A172 (cell line): ENCODE measurements at regions not wholly inside any gene's neighbourhood (a gene's known extent, or its start where the extent isn't known, plus 50 kb on each side); places are given as distances from the start of the nearest gene placed in this dataset.
A peak's percentile ranks its signal among the peaks of the same experiment; 100 is the strongest.

Experiments
- DNase-seq: peaks from one replicate; pipeline ENCODE4 v3.0.0-alpha.2; 2015; ENCODE audit warnings: low spot score

DNA sequence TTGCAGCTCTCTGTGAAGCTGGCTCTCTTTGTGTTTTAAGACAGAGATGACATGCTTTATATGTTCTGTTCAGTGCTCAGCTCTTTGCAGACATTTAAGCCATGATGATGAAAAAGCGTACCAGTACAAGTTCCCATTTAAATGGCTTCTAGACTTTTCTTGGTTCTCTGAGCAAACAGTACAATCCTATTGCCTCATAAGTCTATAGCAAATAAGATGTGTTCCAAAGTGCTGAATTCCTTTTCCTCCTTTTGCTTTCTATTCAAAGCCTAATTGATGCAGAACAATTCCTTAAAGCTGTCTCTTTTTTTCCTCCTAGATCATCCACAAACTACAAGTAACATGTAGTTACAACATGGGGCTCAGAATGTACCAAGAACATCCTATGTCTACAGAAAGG is 168.8 kb upstream of the SPATS2L start:
- DNase-seq = no peak

DNA sequence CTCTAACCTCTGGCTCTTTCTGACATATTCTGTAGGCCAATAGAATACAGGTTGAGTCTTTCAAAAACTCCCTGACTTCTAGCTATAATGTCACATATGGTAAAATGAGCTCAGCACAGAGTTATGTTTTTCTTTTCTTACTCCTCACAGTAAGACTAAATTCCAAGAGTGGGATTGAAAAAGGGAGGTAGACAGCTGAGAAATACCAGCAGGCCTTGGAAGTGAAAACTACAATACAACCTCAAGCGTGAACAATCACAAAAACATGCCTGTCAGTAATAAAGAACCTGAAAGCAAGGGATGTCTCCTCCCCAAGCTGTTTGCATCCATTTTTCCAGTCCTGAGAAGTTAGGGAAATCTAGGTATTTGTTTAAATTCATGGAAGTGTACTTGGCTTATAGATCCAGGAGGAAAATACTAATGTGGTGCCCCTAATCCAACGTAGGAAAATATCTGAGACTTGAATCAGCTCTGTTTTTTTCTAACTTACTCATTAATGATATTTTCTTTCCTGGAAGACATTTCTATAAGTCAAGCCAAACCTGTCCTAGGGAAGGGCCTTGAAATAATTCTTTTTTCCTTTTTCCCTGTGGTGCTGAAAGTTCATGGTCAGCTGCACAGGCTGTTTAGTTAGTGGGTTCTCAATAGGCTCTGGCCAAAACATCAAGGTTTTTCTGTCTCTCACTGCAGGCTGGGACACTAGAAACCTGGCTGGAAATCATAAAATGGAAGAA is 167.9 kb upstream of the SPATS2L start:
- no peak for DNase-seq

DNA sequence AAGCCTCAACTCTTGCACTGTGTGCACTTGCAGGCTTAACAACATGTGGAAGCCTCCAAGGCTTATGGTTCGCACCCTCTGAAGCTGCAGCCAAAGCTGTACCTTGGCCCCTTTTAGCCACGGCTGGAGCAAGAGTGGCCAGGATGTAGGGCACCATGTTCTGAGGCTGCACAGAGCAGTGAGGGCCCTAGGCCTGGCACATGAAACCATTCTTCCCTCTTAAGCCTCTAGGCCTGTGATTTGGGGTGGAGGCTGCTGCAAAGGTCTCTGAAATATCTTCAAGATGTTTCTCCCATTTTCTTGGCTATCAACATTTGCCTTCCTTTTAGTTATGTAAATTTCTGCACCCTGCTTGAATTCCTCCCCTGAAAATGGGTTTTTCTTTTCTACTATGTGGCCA is 161.9 kb upstream of the SPATS2L start:
- no peak for DNase-seq

DNA sequence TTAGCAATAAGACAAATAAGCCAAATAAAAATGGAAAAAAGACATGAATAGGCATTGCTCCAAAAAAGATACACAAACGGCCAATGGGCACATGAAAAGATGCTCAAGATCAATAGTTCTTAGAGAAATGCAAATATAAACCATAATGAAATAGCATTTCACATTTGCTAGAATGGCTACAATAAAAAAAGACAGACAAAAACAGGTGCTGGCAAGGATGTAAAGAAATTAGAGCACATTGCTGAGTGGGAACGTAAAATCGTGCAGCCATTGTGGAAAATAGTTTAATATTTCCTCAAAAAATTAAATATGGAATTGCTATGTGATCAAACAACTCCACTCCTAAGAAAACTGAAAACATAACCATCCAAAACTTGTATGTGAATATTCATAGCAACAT is 160.0 kb upstream of the SPATS2L start:
- DNase-seq = no peak

DNA sequence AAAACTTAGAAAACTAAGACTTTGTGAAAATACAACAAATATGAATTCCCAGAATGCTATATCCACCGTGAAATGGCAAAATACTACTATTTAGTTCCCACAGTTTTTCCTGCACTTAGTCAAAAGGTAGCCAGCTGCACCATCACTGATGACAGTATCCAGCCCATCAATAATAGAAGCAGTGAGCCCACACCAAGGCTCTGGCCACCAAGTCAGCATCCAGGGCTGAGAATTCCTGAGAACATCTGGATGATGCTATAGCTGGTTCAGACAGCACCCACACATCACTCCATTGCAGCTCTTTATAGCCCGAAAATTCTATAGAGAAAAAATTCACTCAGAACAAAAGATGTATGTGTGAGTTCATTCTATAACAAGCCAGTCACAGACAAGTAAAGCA is 159.1 kb upstream of the SPATS2L start:
- no peak for DNase-seq

DNA sequence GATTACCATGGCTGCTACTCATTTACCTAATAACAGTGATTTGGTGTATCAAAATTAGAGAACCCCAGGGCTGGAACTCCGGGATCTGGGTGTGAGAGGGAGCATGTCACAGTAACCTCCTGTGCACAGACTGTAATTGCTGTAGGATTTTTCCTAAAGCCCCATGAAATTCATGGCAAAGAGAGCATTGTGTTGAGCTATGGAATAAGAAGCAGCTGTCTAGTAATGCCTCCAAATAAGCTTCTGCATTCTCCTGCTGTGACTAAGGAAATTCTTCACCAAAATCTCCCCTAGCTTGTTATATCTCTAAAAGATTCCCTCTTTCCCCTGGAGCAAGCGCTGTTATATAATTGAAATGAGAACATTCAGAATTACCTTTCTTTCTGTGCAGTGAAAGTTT is 158.1 kb upstream of the SPATS2L start:
- DNase-seq = no peak

DNA sequence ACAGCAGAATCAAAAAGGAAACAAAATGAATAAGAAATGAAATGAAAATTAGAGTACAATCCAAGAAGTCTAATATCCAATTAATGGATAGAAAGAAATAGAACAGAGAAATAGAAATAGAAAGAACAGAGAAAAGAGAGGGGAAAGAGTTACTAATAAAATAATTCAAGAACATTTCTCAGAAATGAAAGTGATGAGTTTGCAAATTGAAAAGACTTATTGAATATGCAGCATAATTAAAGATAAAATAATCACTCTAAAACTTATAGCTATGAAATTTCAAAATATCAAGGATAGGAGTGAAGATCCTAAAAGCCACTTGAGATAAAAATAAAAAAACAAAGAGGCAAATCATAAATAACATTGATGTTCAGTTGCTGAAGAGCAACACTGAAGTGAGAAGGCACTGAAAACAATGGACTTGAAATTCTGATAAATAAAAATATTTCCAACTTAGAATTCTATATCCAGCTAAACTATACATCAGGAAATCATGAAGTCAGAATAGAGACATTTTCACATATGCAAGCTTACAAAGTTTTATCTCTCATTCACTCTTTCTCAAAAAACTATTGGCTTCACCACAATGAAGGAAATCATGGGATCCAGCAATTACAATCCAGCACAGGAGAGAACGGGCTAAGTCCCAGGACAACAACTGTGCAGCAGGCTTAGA is 155.9 kb upstream of the SPATS2L start:
- no peak for DNase-seq

DNA sequence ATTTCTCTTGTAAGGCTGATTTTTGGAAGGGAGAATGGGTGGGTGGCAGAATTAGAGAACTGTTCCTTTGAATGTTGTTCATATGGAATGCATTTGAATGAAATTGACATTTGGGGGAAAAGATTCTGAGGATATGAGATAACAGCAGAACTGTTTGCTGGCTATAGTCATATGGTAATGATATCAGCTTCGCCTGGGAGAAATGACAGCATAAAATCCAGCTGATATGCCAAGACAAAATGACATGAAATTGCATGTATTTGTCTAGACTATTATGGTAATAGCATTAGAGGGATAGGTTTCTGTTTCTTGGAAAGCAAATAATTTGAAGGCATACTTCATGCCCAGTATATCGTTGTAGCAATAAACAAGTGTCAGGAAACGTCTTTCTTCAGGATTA is 150.8 kb upstream of the SPATS2L start:
- DNase-seq = no peak

DNA sequence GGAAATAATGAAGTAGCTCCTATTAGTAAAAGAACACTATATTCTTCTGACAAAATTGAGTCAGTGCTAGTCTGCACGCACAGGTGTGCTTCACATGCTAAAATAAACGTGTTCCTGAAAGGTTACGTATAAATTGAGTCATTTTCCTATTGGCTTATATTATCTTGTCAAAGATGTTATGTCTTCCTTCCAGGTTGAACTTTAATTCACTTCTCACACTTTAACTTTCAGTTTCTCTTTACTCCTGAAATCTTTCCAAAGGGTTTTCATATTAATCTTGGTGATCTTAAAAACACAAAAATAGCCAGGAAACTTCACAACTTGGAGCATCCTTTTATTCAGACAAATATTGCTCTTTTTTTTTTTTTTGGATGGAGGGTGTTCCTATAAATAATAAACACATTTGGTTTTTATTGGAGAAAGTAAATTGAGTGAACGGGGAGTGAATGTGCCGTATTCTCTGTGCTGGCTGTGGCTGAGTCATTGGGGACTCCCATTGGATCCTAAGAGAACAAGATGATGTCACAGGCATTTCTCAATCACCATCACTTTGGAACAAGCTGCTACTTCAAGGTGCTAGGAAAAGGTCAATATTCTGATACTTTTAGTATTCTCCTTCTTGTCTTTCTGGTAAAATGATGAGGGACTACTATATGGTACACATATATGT is 150.2 kb upstream of the SPATS2L start:
- DNase-seq = peak; percentile 74

DNA sequence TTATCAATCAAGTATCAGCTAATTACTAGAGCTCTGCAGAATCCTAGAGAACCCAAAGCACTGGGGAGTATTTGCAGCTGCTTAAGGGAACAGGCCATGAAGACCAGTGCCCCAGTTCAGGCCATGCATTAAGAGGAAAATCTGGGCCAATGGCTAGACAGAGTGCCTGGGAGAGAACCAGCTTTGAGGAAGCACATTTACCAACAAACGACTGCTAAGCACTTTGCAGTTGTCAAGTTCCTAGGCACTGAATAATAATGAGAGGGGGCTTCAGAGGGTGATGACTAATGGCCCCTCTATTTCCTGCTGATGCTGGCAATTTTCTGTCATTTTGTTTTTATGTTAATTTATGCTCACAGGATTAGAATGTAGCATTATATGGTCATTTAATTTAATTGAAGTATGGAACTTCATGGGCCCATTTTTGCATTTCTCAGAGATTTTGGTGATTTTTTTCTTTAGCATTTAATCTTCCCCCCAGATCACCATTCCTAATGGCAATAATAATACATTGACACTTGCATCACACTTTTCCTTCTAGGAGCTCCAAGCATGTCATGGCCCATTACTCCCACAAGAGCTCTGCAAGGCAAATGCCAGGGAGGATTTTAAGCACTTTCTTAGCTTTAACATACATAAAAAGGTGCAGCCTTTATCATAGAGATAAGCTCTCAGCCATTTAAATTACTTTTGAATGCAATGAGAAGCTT is 147.7 kb upstream of the SPATS2L start:
- DNase-seq = no peak

DNA sequence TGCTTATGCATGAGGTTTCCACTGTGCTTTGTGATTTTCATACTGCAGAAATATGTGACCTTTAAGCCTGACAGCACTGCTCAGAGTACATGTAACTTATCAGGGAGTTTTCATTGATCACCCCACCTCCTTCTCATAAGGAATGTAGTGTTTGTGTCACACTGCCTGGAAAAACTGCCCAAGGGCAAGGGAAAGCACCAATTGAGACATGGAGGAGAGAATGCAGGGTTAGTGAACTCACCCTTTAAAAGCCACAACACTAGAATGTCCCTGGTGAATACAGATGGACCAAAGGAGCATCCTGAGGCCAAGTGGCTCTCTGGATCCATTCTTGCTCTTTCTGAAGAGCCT is 147.2 kb upstream of the SPATS2L start:
- no peak for DNase-seq

DNA sequence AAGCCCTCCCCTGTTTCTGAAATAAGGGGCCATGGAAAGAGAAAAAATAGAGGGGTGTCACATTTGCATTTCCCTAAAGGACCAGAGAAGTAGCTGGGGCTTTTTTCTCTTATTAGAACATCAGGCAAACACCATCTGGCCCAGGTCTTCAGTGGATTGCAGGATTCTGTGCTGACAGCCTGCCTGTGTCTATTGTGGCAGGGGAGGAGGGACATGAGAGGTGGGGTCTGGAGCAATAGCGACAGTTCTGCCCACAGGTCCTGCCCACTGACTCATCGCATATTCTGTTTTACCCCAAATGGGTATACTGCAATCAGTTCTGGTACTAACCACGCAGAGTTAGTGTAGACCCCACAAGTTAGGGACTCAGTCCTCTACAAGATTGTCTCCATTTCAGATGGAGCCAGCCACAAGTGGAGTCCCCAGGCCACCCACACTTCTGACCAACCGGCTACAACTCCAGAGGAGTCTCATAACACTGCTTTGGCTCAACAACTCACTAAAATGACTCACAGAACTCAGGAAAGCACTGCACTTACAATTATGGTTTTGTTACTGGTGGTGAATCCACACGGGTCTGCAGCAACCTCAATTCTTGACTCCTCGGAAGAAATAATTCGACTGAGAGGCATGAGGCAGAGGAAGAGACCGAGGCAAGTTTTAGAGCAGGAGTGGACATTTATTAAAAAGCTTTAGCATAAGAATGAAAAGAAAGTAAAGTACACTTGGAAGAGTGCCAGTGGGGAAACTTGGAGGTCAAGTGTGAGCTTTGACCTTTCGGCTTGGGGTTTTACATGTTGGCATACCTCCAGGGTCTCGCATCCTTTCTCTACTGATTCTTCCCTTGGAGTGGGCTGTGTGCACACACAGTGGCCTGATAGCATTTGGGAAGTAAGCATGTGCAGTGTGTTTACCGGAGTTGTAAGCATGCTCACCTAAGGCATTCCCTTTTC is 146.4 kb upstream of the SPATS2L start:
- no peak for DNase-seq

DNA sequence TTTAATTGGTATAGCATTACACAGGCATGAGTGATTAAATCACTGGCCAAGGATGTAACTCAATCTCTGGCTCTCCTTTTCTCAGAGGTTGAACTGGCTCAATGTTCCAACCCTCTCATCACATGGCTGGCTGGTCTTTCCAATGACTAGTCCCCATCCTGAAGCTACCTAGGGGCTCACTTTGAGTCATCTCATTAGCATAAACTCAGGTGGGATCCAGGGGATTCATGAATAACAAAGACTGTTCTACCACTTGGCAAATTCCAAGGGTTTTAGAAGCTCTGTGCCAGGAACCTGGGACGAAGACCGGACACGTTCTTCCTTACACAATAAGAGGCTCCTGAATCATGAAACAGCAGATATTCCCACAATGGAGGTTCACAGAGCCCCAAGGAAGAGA is 145.0 kb upstream of the SPATS2L start:
- DNase-seq = no peak

DNA sequence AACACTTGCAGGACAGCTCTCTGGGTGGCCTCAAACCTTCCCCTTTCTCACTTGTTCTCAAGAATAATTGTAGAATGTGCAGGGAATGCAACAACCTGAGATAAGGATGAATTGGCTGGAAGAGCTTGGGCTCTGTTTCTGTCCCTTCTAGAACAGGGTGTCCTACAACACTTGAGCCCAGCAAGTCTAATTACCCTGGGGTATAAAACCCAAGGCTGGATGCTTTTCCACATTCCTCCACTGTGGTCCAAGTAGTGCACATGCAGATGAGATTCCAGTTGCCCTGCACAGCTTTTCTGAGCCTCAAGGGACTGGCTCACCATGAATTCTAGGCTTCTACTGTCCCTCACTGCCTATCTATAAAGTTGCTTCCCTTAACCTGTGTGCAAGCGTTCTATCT is 140.8 kb upstream of the SPATS2L start:
- no peak for DNase-seq

DNA sequence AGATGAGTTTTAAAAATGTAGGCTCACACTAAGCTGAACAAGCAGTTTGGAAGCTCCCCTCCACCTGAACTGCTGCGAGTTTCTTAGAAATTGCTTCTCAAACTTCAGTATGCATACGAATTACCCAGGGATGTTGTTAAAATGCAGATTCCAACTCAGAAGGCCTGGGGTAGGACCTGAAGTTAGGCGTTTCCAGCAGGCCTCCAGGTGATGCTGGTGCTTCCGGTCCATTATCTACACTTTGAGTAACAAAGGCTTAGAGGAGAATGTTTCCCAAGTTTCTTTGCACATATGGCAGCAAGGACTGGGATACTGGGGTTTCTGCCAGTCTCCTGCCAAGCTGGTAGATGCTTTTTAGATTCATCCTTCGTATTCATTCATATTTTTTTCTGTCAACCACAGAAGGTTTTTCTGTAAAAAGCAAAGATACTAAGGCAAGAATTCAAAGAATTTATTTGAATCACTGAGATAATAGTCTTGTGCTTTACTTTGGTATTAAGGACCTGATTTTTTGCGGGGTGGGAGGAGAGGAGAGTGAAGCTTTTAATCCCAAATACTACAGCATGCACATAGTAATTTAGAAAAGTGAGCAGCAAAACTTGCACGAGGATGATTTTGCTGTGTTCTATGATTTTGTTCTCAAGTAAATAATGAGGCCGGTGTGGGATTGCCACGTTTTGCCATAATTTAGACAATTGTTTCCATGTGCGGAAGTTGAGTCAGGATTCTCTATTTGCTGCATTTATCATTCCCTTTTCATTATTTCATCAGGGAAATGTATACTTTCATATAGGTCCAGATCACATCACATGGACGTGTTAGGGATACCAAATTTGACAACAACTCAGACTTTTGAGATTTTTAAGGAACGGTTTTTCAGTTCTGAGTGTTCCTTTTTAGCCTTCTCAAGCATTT is 137.6 kb upstream of the SPATS2L start:
- DNase-seq = no peak

DNA sequence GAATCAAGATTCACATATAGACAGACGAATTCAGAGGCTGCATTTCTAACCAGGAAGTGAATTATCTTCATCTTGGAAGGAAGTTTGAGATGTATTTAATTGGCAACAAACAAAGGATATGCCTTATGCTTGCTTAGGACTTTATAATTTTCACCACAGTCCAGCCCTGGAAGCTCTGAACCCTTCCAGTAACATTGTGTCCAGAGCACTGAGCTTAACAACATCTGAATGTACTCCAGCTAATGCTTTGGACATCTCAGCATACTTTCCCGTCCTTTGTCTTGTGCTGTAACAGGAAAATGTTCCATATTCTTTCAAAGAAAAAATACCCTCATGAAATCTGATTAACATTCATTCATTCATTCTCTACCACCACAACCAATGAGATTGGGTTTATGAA is 136.3 kb upstream of the SPATS2L start:
- no peak for DNase-seq

DNA sequence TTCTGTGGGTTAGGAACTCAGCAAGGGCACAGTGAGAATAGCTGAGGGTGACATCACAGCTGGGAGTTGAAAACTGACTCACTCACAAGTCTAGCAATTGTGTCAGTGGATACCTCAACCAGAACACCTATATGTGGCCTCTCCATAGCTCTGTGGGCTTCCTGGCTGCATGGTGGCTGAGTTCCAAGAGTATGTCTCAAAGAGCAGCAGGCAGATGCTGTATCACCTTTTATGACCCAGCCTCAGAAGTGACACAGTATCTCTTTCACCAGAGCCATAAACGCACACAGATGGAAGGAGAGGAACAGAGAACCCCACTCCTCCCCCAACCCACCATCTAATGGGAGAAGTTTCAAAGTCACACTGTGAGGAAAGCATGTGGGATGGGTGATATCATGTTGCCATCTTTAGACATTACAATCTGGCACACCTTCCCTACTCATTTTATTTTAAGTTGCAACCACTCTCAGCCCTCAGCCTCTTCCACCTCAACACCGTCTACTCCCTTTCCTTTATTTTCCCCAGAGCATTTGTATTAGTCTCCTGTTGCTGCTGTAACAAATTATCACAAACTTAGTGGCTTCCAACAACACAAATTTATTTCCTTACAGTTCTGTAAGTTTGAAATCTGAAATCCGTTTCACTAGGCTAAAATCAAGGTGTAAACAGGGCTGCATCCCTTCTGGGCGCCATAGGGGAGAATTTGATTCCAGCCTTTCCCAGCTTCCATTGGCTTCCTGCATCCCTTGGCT is 134.6 kb upstream of the SPATS2L start:
- no peak for DNase-seq

DNA sequence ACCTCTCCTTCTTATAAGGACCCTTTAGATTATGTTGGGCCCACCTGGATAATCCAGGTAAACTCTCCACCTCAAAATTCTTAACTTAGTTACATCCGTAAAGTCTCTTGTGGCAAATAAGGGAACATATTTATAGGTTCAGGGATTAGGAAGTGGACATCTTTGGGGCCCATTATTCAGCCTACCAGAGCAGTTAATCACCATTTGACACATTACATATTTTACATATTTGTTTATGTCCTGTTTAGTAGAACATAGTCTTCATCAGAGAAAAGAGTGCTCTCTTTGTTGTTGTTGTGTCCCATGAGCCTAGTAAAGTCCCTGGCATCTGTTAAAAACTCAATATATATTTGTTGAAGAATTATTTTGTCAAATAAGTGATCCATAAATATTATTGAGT is 134.0 kb upstream of the SPATS2L start:
- DNase-seq = no peak

DNA sequence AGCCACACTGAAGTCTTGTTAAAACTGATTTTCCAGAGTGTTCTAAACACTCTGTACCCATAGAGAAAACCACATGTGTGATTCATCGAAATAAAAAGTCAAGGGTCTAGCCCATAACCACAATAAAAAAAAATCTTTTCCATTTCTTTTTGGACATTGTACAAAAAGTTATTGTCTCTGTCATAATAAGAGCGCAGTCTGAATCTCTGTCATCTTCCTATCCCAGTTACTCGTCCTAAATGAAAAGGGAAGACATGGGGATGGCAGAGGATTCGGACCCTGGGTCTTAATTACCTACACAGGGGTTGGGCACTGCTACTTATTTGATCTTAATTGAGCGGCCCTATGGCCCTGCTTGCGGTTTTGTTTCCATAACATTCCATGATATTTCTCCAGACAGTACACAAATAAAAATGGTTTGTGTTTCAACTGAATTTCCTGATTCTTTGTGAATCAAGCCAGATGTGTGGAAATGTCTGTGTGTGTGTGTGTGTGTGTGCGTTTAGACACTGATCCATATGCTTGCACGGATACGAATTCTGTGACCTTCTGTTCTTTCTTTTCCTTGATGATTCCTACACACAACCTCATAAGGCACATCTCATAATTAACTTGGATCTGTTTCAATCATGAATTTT is 133.4 kb upstream of the SPATS2L start:
- no peak for DNase-seq
